ENCODE measurements at regions not wholly inside any gene's neighbourhood (a gene's known extent, or its start where the extent isn't known, plus 50 kb on each side); places are given as distances from the start of the nearest gene placed in this dataset.
A peak's percentile ranks its signal among the peaks of the same experiment; 100 is the strongest.

GRCh38 chr2:30310371-30310770 is 79.0 kb downstream of the LBH start:
- Mint-ChIP-seq H3K27me3 (no peaks in the 10 kb centered on the region), H3K4me3 (no peak overlapping the region), H3K9me3 (ENCODE audit: low read depth) (peaks cover 5% of the 10 kb centered on the region), H3K4me1 (peaks cover 38% of the 10 kb centered on the region), H3K27ac (no peak overlapping the region), H3K36me3 (ENCODE audit: low read depth) (peaks cover 3% of the 10 kb centered on the region)
- CTCF ChIA-PET = interaction anchor here (0.5 to 2.3 kb wide), 3 partner anchors 9 to 71 kb away, joined by 3 to 6 read pairs (median 4); no protein-coding TSS in a partner anchor
- POLR2A ChIA-PET = interaction anchor here (1.3 kb wide), 1 partner anchor 26 kb away, joined by 3 read pairs; no protein-coding TSS in a partner anchor
- ATAC-seq (no peak), DNase-seq (no peak)
- intact Hi-C loops (cut with DNase I, micrococcal nuclease) = no loop called here

GRCh38 chr2:30310955-30311354 is 79.6 kb downstream of the LBH start:
- Mint-ChIP-seq H3K27me3 (no peaks in the 10 kb centered on the region), H3K36me3 (ENCODE audit: low read depth) (peaks cover 3% of the 10 kb centered on the region), H3K27ac (no peak overlapping the region), H3K9me3 (ENCODE audit: low read depth) (peaks cover 5% of the 10 kb centered on the region), H3K4me1 (peaks cover 38% of the 10 kb centered on the region), H3K4me3 (no peak overlapping the region)
- DNase-seq (no peak), ATAC-seq (no peak)
- POLR2A ChIA-PET = no interaction called here
- CTCF ChIA-PET = interaction anchor here (2.3 kb wide), 1 partner anchor 72 kb away, joined by 6 read pairs; no protein-coding TSS in a partner anchor
- intact Hi-C loops (cut with DNase I, micrococcal nuclease) = no loop called here

GRCh38 chr2:30311711-30312110 is 80.4 kb downstream of the LBH start:
- CTCF ChIA-PET = interaction anchor here (2.3 kb wide), 1 partner anchor 73 kb away, joined by 6 read pairs; no protein-coding TSS in a partner anchor
- no peak for ATAC-seq
- POLR2A ChIA-PET = no interaction called here
- no peak for DNase-seq
- Mint-ChIP-seq H3K27ac (no peak overlapping the region), H3K9me3 (ENCODE audit: low read depth) (peaks cover 2% of the 10 kb centered on the region), H3K36me3 (ENCODE audit: low read depth) (peaks cover under 1% of the 10 kb centered on the region), H3K4me3 (no peak overlapping the region), H3K4me1 (peaks cover 39% of the 10 kb centered on the region), H3K27me3 (no peaks in the 10 kb centered on the region)
- intact Hi-C loops (cut with DNase I, micrococcal nuclease) = no loop called here

GRCh38 chr2:30312916-30313315 is 81.6 kb downstream of the LBH start:
- CTCF ChIA-PET = interaction anchor here (0.6 to 1.3 kb wide), 2 partner anchors 72 to 105 kb away, joined by 3 read pairs; no protein-coding TSS in a partner anchor
- no peak overlapping the region for H3K27ac Mint-ChIP-seq
- no peaks in the 10 kb centered on the region for H3K27me3 Mint-ChIP-seq
- POLR2A ChIA-PET = no interaction called here
- intact Hi-C loops (cut with DNase I, micrococcal nuclease) = no loop called here
- ATAC-seq = no peak
- no peak overlapping the region for H3K4me3 Mint-ChIP-seq
- peaks cover 44% of the 10 kb centered on the region for H3K4me1 Mint-ChIP-seq
- DNase-seq = no peak
- no peaks in the 10 kb centered on the region for H3K36me3 Mint-ChIP-seq (ENCODE audit: low read depth)
- peaks cover 2% of the 10 kb centered on the region for H3K9me3 Mint-ChIP-seq (ENCODE audit: low read depth)

GRCh38 chr2:30314981-30315380 is 83.6 kb downstream of the LBH start:
- Mint-ChIP-seq H3K27ac (no peak overlapping the region), H3K4me1 (peaks cover 41% of the 10 kb centered on the region), H3K4me3 (no peak overlapping the region), H3K9me3 (ENCODE audit: low read depth) (peaks cover 2% of the 10 kb centered on the region), H3K27me3 (no peaks in the 10 kb centered on the region), H3K36me3 (ENCODE audit: low read depth) (no peaks in the 10 kb centered on the region)
- DNase-seq = no peak
- ChIA-PET POLR2A (no interaction called here), CTCF (interaction anchor here (0.6 to 1.6 kb wide), 2 partner anchors 57 to 150 kb away, joined by 3 read pairs; no protein-coding TSS in a partner anchor)
- ATAC-seq = no peak
- intact Hi-C loops (cut with DNase I, micrococcal nuclease) = loop anchor here in 1 of 2 experiments (5.0 kb wide), 1 partner anchor 88 kb away; no protein-coding TSS in a partner anchor

- ChIA-PET CTCF (interaction anchor here (0.6 to 1.6 kb wide), 2 partner anchors 56 to 151 kb away, joined by 3 read pairs; no protein-coding TSS in a partner anchor), POLR2A (no interaction called here)
- Mint-ChIP-seq H3K4me3 (no peak overlapping the region), H3K27me3 (no peaks in the 10 kb centered on the region), H3K27ac (peak overlapping the region; percentile 74), H3K36me3 (ENCODE audit: low read depth) (no peaks in the 10 kb centered on the region), H3K4me1 (peaks cover 36% of the 10 kb centered on the region), H3K9me3 (ENCODE audit: low read depth) (peaks cover 2% of the 10 kb centered on the region)
- intact Hi-C loops (cut with DNase I, micrococcal nuclease) = loop anchor here in 1 of 2 experiments (5.0 kb wide), 1 partner anchor 88 kb away; no protein-coding TSS in a partner anchor
- ATAC-seq (peak; percentile 76), DNase-seq (no peak)
Observed at GRCh38 chr2:30315391-30316063, 84.2 kb downstream of the LBH start.

- Mint-ChIP-seq H3K27ac (peak overlapping the region; percentile 55), H3K36me3 (ENCODE audit: low read depth) (no peaks in the 10 kb centered on the region), H3K4me1 (peaks cover 35% of the 10 kb centered on the region), H3K27me3 (no peaks in the 10 kb centered on the region), H3K4me3 (no peak overlapping the region), H3K9me3 (ENCODE audit: low read depth) (peaks cover 3% of the 10 kb centered on the region)
- DNase-seq (no peak), ATAC-seq (no peak)
- intact Hi-C loops (cut with DNase I, micrococcal nuclease) = loop anchor here in 1 of 2 experiments (5.0 kb wide), 1 partner anchor 89 kb away; no protein-coding TSS in a partner anchor
- ChIA-PET CTCF (no interaction called here), POLR2A (no interaction called here)
Observed at GRCh38 chr2:30316408-30316807, 85.1 kb downstream of the LBH start.

GRCh38 chr2:30318987-30319782 is 87.9 kb downstream of the LBH start:
- Mint-ChIP-seq H3K9me3 (ENCODE audit: low read depth) (peaks cover 3% of the 10 kb centered on the region), H3K27me3 (no peaks in the 10 kb centered on the region), H3K27ac (no peak overlapping the region), H3K4me1 (peaks cover 37% of the 10 kb centered on the region), H3K4me3 (no peak overlapping the region), H3K36me3 (ENCODE audit: low read depth) (no peaks in the 10 kb centered on the region)
- POLR2A ChIA-PET = no interaction called here
- no peak for DNase-seq
- CTCF ChIA-PET = no interaction called here
- no peak for ATAC-seq
- intact Hi-C loops (cut with DNase I, micrococcal nuclease) = loop anchor here in 1 of 2 experiments (5.0 kb wide), 1 partner anchor 92 kb away; no protein-coding TSS in a partner anchor

- Mint-ChIP-seq H3K27ac (no peak overlapping the region), H3K4me3 (no peak overlapping the region), H3K27me3 (no peaks in the 10 kb centered on the region), H3K9me3 (ENCODE audit: low read depth) (peaks cover 1% of the 10 kb centered on the region), H3K4me1 (peaks cover 30% of the 10 kb centered on the region), H3K36me3 (ENCODE audit: low read depth) (no peaks in the 10 kb centered on the region)
- ChIA-PET POLR2A (no interaction called here), CTCF (interaction anchor here (0.5 to 1.2 kb wide), 3 partner anchors 13 to 371 kb away, joined by 3 to 4 read pairs (median 3); no protein-coding TSS in a partner anchor)
- DNase-seq = no peak
- ATAC-seq = no peak
- intact Hi-C loops (cut with DNase I, micrococcal nuclease) = no loop called here
Observed at GRCh38 chr2:30321466-30321865, 90.1 kb downstream of the LBH start.

- intact Hi-C loops (cut with DNase I, micrococcal nuclease) = no loop called here
- Mint-ChIP-seq H3K4me3 (no peak overlapping the region), H3K9me3 (ENCODE audit: low read depth) (peaks cover 1% of the 10 kb centered on the region), H3K36me3 (ENCODE audit: low read depth) (no peaks in the 10 kb centered on the region), H3K4me1 (peaks cover 22% of the 10 kb centered on the region), H3K27ac (no peak overlapping the region), H3K27me3 (no peaks in the 10 kb centered on the region)
- DNase-seq = no peak
- no peak for ATAC-seq
- ChIA-PET POLR2A (no interaction called here), CTCF (interaction anchor here (1.1 to 1.6 kb wide), 4 partner anchors 9 to 89 kb away, joined by 3 to 4 read pairs (median 4); no protein-coding TSS in a partner anchor)
Observed at GRCh38 chr2:30323499-30323898, 92.2 kb downstream of the LBH start.

- H3K9me3 Mint-ChIP-seq (ENCODE audit: low read depth) = peaks cover 1% of the 10 kb centered on the region
- no peaks in the 10 kb centered on the region for H3K27me3 Mint-ChIP-seq
- intact Hi-C loops (cut with DNase I, micrococcal nuclease) = no loop called here
- POLR2A ChIA-PET = no interaction called here
- no peak overlapping the region for H3K4me3 Mint-ChIP-seq
- ATAC-seq = no peak
- DNase-seq = no peak
- peaks cover 22% of the 10 kb centered on the region for H3K4me1 Mint-ChIP-seq
- no peaks in the 10 kb centered on the region for H3K36me3 Mint-ChIP-seq (ENCODE audit: low read depth)
- no peak overlapping the region for H3K27ac Mint-ChIP-seq
- CTCF ChIA-PET = interaction anchor here (0.6 to 1.6 kb wide), 5 partner anchors 8 to 160 kb away, joined by 3 to 4 read pairs (median 3); no protein-coding TSS in a partner anchor
Observed at GRCh38 chr2:30324245-30324908, 93.0 kb downstream of the LBH start.
